AG20443 (cell line): ENCODE measurements at regions not wholly inside any gene's neighbourhood (a gene's known extent, or its start where the extent isn't known, plus 50 kb on each side); places are given as distances from the start of the nearest gene placed in this dataset.

ENCODE experiments used
- DNase-seq: peaks from one replicate; pipeline ENCODE4 v3.0.0; 2012; ENCODE audit warnings: low spot score, mixed read lengths

DNA sequence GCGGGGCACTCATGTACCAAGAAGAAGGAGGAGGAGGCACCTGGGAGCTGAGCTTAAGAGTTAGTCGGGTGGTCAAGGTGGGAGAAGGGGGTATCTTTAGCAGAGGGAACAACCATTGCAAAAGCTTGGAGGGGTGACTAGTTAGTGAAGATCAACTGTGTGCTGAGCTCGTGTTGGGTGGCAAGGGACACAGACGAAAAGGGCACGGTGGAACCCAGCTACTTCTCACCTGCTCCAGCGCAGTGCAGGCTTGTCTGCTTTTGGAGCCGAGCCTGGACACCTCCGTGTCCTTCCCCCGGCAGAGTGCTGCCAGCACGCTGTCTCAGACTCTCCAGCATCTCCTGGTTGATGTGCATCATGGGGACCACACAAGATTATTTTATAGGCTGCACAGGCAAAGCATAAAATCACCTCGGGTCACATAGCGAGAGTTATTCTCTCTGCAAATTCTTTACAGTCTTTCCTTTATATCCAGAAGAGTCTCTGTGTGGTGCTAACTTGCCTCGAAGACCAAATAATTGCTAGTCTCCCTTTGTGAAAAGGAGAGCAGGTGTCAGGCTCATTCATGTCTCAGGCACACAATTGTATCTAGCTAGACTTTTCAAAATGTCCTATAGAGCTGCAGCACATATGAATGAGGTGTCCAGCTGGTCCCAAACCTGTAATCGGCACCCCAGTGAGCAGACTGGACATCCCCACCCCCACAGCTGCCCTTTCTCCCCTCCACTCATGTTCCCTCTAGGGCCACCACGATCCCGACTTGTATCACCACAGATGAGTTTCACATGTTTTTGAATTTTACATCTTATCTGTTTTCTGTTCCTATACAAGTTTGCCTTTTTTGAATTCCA is 123.4 kb downstream of the CEBPB start:
- DNase-seq = no peak

DNA sequence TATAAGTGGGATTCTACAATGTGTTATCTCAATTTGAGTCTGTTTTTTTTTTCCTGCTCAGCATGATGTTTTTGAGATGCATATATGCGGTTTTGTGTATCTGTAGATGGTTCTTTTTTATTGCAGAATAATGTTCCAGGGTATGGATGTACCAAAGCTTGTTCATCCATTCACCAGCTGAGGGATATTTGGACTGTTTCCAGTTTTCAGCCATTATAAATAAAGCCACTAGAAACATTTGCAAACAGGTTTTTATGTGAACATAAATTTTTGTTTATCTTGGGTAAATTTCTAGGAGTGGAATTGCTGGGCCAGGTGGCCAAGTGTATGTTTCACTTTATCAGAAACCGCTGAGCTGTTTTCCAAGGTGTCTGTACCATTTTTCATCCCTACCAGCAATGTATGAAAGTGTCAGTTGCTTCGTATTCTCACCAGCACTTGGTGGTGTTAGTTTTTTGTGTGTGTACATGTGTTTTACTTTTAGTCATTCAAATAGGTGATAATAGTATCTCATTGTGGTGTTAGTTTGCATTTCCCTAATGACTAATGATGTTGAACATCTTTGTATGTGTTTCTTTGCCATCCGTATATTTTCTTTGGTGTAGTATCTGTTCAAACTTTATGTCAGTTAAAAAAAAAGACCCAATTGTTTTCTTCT is 124.2 kb downstream of the CEBPB start:
- DNase-seq = no peak

DNA sequence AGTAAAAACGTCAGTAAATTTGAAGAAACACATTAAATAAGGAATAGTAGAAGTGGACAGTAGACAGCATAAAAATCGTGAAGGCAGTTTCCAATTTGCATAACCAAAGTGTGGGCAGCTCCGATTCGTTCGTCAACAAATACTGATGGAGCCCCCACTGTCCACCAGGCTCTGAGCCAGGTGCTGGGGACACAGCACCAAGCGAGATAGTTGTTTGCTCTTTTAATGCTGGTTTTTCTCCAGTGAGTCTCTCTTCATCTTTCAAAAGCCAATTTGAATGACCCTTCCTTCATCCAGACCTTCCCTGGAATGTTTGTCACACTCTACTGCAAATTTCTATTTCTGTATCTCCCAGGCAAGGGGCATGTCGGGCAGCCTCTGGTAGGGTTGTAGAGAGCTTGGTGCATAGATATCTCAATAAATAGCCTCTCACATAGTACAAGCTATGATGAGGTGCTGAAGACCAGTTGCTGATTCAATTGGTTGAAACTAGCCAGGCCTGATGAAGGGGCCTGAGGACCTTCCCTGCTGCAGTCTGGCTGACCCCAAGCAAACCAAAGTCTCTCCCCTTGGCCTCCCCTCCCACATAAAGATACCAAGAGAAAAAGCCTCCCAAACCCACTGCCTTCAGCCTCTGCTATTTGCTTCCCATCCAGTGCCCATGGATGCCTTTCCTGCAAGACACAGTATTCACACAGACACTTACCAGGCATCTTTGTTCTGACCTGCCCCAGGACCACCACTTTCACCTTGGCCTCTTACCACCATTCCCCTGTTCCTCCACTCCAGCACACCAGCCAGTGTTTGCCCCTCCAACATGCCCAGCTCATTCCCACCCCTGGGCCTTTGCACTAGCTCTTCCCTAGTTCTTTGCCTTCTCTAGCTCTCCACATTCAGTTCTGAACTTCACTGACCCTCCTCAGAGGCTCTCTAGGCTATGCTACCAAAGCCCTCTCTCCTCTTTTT is 125.2 kb downstream of the CEBPB start:
- no peak for DNase-seq

DNA sequence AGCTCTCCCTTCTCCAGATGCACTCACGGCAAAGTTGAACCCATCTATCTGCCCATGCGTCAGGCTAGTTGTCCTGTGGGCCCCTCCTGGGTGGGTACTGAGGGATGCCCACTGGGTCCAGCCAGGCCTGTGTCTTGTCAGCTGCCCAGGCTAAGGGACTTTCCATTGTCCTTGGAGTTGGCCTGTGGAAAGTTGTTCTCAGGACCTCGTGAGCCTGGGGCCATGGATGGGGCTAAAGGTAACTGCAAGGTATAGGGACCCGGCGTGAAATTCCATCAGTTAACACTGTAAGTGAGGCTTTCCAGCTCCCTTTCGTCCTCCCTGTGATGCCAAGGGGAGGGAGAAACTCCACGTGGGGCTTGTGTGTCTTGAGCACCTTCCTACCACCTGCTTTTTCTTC is 126.5 kb downstream of the CEBPB start:
- DNase-seq = no peak

DNA sequence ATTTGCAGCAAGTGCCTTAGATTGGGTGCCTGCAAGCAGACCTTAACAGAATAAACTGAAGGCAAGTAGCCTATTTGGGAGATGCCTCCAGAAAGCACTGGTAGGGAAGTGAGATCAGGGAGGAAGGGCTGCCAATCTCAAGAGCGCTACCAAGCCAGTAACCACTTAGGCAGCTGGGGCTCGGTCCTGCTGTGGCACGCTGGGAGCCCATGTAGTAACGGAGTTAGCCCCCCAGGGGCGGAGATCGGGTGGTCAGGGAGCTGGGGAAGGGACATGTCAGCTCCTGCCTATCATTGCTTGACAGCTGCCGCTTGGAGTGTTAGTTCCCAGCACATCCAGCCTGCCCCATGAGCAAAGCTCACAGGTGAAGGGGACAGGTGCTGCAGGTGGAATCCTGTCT is 127.0 kb downstream of the CEBPB start:
- DNase-seq = no peak

DNA sequence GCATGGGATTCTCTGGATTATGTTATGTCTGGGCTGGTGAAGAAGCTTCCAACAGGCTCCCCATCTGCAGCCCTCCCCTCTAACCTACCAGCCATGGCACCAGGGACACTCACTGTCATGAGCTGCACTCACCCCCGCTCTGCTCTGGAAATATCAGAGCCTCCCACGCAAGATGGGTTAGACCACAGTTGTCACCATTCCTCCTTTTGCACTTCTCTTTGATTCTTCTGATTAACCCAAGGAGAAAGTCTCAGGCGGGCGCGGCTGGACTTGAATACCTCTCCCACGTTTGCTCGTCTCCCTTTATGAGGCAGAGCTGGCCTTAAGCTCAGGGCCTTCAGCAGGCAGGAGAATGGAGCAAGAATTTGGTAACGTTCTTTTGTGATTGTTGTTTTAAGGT is 128.1 kb downstream of the CEBPB start:
- DNase-seq = no peak

DNA sequence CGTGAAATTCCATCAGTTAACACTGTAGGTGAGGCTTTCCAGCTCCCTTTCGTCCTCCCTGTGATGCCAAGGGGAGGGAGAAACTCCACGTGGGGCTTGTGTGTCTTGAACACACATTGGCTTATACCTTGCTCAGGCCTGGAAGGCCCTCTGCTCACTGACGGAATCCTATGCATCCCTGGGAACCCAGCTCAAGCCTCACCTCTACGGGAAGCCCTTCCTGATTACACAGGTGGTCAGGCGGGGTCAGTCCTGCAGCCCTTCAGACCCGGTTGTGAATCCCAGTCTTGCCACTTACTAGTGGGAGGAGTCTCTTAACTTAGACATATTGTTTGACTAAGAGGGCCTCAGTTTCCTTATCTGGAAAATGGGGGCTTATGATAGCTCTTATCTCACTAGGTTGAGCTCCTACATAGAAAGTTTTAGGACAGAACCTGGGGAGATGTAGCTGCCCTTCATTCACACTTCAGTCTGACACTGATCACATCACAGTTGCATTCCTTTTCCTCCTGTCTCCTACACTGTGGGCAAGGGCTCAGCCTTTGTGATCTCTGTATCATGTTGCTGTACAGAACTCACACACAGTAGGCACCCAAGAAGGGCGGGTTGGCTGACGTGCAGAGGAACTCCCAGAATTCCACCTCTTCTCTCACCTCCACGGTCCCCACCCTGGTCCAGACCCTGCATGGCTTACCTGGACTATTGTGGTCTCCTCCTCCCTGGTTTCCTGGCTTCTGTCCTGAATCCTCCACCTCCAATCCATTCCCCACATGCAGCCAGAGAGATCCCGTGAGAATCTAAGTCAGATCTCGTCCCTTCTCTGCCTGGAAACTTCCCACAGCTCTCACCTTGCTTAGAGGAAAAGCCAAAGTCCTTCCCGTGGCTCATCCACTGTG is 129.6 kb downstream of the CEBPB start:
- no peak for DNase-seq

DNA sequence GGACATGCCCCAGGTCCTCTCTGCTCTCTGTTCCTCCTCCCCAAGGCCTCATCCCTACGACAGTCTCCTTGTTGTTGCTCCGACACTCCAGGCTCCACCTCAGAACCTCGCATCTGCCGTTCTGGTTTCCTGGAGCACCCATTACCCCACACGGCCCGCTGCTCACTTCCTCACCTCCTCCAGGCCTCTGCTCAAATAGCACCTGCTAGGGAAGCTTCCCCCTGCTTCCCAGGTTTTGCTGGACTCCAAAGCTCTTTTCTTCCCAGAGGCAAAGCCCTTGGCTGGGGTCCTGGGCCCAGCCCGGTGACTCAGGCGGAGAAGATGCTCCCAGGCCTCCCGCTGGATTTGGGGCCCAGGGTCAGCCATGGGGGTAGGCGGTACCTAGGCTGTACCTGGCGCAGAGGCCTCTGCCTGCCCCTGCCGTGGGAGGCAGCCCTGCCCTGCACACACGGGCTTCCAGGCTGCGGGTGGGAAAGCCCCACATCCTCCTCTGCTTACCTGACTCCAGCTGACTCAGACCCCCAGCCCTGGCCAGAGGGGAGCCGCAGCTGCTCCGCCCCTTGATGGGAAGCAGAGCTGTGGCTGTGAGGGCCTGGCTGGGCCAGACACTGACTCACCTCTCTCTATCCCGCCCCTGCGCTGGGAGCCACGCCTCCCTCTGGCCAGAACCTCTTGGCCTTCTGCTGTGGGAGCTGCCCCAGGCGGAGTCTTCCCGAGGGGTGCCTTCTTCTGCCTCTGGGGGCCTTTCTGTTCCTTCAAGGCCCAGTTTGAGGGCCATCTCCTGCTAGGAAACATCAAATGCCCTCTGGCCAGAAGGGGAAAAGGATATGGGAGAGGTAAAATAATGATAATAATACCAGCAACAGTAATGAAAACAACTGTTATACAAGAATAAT is 130.5 kb downstream of the CEBPB start:
- peak; percentile 97 for DNase-seq

DNA sequence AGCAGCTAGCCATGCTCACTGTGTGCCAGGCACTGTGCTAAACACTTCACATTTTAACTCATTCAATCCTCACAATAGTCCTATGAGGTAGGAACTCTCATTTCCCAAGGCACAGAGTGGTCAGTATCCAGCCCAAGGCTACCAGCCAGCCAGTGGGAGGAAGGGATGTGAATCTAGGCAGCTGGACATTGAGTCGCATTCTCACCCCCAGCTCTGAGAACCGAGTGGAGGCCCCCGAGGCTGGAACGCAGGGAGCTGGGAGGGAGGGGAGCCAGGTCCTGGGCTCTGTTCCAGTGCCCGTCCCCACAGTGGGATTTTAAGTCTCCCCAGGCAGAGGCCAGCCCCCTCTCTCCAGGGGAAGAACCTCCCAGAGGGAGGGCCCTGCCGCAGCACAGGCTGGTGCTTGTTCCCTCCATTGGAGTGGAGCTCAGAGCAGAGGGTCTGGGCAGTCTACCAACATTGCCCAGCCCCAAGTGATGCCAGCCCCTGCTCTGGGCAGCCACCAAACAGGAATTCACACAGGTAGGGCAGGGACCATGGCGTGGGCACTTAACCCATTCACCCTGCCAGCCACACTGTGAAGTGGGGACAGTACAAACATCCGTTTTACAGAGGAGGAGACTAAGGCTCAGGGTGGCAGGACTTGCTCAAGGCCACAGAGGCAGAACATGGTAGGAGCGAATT is 131.3 kb downstream of the CEBPB start:
- no peak for DNase-seq

DNA sequence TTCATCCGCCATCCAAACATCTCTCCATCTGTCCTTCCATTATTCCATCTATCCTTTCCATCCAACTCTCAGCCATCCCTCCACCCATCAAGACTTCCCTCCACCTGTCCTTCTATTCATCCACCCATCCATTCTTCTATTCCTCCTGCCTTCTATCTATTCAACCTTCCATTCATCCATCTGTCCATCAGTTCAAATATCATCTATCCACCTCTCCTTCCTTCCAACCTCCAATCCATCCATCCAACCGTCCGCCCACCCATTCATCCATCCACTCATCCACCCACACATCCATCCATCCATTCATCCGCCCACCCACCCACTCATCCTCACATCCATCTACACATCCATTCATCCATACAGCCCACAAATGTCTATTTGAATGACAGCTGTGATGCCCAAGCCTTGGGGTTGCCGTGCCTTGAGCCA is 132.1 kb downstream of the CEBPB start:
- no peak for DNase-seq

DNA sequence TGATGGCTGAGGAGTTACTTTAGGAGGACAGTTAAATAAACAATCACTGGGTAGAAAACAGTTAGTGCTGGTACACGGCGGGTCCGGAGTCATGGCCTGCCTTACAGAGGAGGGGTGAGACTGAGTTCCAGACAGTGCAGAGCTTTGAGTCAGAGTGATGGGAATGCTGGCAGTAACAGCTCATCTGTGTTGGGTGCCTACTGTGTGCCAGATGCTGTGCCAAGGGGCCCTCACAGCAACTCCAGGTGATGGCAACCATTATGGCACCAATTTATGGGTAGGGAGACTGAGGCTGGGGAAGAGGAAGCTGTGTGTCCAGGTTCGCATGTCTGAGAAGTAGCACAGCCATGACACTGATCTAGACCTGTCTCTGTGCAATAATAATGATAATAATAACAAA is 132.6 kb downstream of the CEBPB start:
- no peak for DNase-seq

DNA sequence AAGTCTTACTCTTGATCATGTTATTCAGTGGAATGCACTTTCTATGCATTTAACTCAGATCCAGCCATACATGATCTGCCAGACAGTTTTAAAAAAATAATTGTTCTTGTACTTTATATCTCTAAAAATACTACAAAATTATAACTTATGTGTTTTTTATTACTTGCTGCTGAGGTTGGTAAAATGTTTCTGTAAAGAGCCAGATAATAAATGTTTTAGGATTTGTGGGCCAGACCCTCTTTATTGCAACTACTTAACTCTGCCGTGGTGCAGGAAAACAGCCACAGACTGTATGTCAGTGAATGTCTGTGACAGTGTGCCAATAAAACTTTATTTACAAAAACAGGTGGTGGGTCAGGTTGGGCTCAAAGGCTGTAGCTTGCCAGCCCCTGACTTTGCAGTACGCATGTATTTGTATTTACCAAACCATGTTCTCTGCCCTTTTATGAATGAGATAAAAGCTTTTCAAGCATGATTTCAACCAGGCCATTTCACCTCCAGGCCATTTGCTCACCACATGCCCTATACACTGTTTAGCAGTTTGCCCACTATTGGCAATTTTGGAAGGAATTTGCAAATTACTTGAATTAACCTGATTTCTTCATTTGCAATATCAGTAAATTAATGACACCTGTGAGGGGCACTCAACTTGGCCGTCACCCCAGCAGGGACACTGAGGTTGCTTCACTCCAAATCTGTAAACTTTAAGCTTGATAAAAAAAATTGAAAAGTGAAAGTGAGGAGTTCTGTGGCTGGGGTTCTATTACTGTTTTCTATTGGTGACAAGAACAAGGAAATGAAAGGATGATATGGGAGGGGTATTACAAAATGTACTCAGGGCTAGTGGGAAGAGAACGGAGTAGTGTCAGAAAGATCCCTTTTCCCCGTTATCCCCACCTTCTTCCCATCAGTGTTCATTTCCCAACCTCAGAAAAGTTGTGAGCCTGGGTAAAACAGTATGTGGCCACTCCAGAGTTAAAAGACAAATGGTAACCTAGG is 133.4 kb downstream of the CEBPB start:
- DNase-seq = no peak

DNA sequence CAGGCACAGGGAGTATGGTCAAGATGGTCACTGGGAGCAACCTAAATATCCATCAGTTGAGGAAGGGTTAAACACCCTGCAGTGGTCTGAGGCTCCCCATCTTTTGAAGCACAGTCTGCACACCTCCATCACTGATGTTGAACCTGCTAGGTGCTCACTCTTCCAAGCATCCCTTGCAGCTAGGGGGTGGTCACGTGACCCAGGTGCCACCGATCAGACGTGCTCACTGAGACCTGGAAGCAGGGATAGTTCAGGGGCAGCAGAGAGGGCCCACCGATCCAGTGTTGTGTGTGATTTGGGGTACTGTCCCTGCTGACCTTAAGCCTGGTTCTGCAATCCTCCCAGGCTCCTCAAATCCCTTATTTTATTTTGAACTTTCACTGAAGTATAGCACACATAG is 134.6 kb downstream of the CEBPB start:
- no peak for DNase-seq

DNA sequence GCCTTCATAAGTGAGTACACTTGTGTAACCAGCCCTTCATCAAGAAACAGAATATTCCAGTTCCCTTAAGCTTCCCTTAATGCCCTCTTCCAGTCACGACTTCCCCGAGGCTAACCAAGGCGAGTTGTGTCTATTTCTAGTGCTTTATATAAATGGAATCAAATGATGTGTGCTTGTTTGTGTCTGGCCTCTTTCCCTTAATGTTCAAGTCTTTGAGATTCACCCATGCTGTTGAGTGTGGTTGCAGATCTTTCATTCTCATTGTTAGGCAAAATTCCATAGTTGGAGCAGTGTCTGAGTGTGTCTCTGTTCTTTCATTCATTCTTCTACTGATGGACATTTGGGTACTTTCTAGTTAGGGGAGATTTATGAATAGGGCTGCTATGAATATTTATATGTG is 135.0 kb downstream of the CEBPB start:
- DNase-seq = no peak

DNA sequence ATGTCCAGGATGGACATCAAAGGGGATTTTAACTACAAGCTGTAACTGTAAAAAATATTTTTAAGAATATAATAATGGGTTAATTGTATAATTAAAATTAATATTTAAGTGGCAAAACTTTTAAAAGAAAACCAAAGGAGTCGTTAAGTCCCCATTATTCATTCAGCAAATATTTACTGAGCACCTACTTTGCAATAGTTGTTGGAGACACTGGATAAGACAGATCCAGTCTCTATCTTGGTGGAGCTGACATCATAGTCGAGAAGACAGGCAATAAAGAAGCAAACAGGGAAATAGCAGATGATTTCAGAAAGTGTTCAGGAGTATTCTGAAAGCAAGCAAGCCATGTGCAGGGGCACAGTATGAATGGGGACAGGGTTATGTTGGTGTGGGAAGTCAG is 137.0 kb downstream of the CEBPB start:
- no peak for DNase-seq

DNA sequence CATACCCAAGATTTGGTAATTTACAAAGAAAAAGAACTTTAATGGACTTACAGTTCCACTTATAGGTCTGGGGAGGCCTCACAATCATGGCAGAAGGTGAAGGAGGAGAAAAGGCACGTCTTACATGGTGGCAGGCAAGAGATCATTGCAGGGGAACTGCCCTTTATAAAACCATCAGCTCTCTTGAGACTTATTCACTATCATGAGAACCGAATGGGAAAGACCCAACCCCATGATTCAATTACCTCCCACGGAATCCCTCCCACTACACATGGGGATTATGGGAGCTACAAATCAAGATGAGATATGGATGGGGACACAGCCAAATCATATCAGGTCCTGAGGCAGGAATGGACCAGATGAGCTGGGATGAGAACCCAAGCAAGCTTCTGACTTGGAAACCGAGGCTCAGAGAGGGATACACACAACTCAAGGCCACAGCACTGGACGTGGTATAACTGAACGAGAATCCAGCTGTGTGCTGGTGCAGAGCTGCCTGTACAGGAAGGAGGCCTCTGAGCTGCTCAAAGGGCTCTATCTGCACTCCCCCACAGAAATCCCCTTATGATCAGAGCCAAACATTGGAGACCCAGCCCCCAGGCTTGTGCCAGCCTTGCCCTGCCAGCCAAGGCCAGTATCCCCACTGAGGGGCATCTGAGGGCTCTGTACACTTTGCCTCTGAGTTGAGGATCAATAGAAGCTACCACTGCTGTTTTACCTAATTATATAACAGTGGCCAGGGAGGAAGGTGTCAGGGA is 137.8 kb downstream of the CEBPB start:
- DNase-seq = no peak

DNA sequence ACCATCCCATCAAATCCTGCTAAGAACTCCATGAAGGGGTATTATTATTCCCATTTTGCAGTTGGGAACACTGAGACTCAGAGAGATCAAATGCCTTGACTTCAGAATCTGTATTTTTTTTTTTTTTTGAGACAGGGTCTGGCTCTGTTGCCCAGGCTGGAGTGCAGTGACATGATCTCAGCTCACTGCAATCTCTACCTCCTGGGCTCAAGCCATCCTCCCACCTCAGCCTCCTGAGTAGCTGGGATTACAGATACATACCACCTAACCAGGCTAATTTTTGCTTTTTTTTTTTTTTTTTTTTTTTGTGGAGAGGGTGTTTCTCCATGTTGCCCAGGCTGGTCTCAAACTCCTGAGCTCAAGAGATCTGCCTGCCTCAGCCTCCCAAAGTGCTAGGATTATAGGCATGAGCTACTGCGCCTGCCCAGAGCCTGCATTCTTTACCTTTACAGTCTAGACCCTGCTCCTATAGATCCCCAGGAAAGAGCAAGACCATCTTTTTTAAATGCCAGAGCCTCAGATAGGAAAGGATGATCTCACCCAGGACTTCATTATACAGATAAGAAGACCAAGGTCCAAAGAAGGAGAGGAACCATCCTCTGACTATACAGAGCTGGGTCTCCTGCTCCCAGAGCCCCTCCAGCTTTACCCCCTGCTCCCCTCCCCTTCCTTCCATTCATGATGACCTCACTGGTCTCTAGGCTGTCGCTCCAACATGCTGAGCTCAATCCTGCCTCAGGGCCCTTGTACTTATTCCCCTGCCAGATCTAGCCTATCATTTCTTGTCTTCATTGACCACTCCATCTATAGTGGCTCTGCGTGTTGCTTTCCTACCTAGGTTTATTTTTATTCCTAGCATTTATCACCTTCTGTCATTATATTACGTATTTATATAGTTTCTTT is 138.6 kb downstream of the CEBPB start:
- DNase-seq = no peak
